ENCODE measurements at regions not wholly inside any gene's neighbourhood (a gene's known extent, or its start where the extent isn't known, plus 50 kb on each side); places are given as distances from the start of the nearest gene placed in this dataset.

- no peak overlapping the region for H3K27ac ChIP-seq
- TF ChIP-seq CTCF (conservative IDR thresholded peaks at IDR 0.05) (no peak), ZFX (IDR thresholded peaks at IDR 0.05) (no peak)
Measured at GRCh38 chr21:26743524-26743923, 101.7 kb downstream of the ADAMTS1 start.

GRCh38 chr21:26739189-26739588 lies 106.0 kb downstream of the ADAMTS1 start:
- TF ChIP-seq CTCF (conservative IDR thresholded peaks at IDR 0.05): no peak
- TF ChIP-seq ZFX (IDR thresholded peaks at IDR 0.05): no peak
- H3K27ac ChIP-seq: no peak overlapping the region

GRCh38 chr21:26736449-26736848 lies 108.8 kb downstream of the ADAMTS1 start:
- H3K27ac ChIP-seq: no peak overlapping the region
- no peak for TF ChIP-seq ZFX (IDR thresholded peaks at IDR 0.05)
- TF ChIP-seq CTCF (conservative IDR thresholded peaks at IDR 0.05): no peak

GRCh38 chr21:26732432-26733221 lies 112.6 kb downstream of the ADAMTS1 start:
- H3K27ac ChIP-seq: no peak overlapping the region
- no peak for TF ChIP-seq ZFX (IDR thresholded peaks at IDR 0.05)
- peak; percentile 81 for TF ChIP-seq CTCF (conservative IDR thresholded peaks at IDR 0.05)

- no peak overlapping the region for H3K27ac ChIP-seq
- no peak for TF ChIP-seq ZFX (IDR thresholded peaks at IDR 0.05)
- no peak for TF ChIP-seq CTCF (conservative IDR thresholded peaks at IDR 0.05)
Measured at GRCh38 chr21:26719750-26720149, 125.5 kb downstream of the ADAMTS1 start.

GRCh38 chr21:26717146-26717739 lies 128.0 kb downstream of the ADAMTS1 start:
- no peak overlapping the region for H3K27ac ChIP-seq
- no peak for TF ChIP-seq ZFX (IDR thresholded peaks at IDR 0.05)
- TF ChIP-seq CTCF (conservative IDR thresholded peaks at IDR 0.05): peak; percentile 61

- no peak overlapping the region for H3K27ac ChIP-seq
- TF ChIP-seq CTCF (conservative IDR thresholded peaks at IDR 0.05) (peak; percentile 91), ZFX (IDR thresholded peaks at IDR 0.05) (no peak)
Measured at GRCh38 chr21:26715878-26716506, 129.2 kb downstream of the ADAMTS1 start.

Data from C4-2B (cell line).